Liver (tissue), 8 donors: ENCODE measurements at regions not wholly inside any gene's neighbourhood (a gene's known extent, or its start where the extent isn't known, plus 50 kb on each side); places are given as distances from the start of the nearest gene placed in this dataset.

Experiments used
- DNase-seq: peaks from one replicate; pipeline ENCODE4 v3.0.0-alpha.2; 2017; ENCODE audit warnings: low spot score
- H3K27ac ChIP-seq, 2 donors: one replicate each; pipeline ENCODE4 v1.7.0; 2013; ENCODE audit warnings: inconsistent platforms in 2 of 2, low read length in 2 of 2, control low read depth in 1 of 2, low read depth in 1 of 2, mild to moderate bottlenecking in 1 of 2
- H3K27me3 ChIP-seq, 4 donors: one replicate each; pipeline versions ENCODE4 v1.6.1 to v1.7.0; 2013; ENCODE audit warnings: low read length in 3 of 4, inconsistent platforms in 1 of 4, mild to moderate bottlenecking in 1 of 4, moderate library complexity in 1 of 4; ENCODE audit not compliant: control insufficient read depth in 4 of 4, insufficient read depth in 4 of 4
- H3K36me3 ChIP-seq, 4 donors: one replicate each; pipeline versions ENCODE4 v1.6.1 to v1.7.0; 2013; ENCODE audit warnings: low read length in 3 of 4, mild to moderate bottlenecking in 3 of 4, low read depth in 1 of 4, moderate library complexity in 1 of 4; ENCODE audit not compliant: control insufficient read depth in 4 of 4, insufficient read depth in 3 of 4
- H3K4me1 ChIP-seq, 4 donors: one replicate each; pipeline versions ENCODE4 v1.6.1 to v1.7.0; 2013; ENCODE audit warnings: low read length in 3 of 4, mild to moderate bottlenecking in 3 of 4, moderate library complexity in 1 of 4; ENCODE audit not compliant: control insufficient read depth in 4 of 4, insufficient read depth in 4 of 4
- H3K4me3 ChIP-seq, 3 donors: one replicate each; pipeline versions ENCODE4 v1.6.1 to v1.7.0; 2013; ENCODE audit warnings: low read length in 3 of 3, control low read depth in 1 of 3, low read depth in 1 of 3, mild to moderate bottlenecking in 1 of 3
- H3K9ac ChIP-seq, 2 donors: one replicate each; pipeline ENCODE4 v1.7.0; 2013; ENCODE audit warnings: low read length in 2 of 2, mild to moderate bottlenecking in 2 of 2, moderate library complexity in 2 of 2, control low read depth in 1 of 2, low read depth in 1 of 2
- H3K9me3 ChIP-seq, 4 donors: one replicate each; pipeline versions ENCODE4 v1.6.1 to v1.7.0; 2013; ENCODE audit warnings: low read length in 3 of 4; ENCODE audit not compliant: control insufficient read depth in 4 of 4
- ATF3 ChIP-seq: IDR thresholded peaks from 2 replicates; pipeline ENCODE4 v1.6.1; 2016; ENCODE audit warnings: antibody characterized with exemption
- CTCF ChIP-seq: fragments of 150-350 bp; IDR thresholded peaks from 2 replicates; pipeline ENCODE4 v1.5.1; 2017; ENCODE audit warnings: improper control_type of control experiment, low read depth, low read length; ENCODE audit not compliant: missing input control
- EGR1 ChIP-seq, 2 donors: IDR thresholded peaks; 2 replicates each; pipeline ENCODE4 v1.6.1; 2016 to 2018; ENCODE audit warnings: antibody characterized with exemption in 2 of 2, low read depth in 2 of 2
- FOXA1 ChIP-seq: IDR thresholded peaks from 2 replicates; pipeline ENCODE4 v1.6.1; 2016; ENCODE audit warnings: antibody characterized with exemption
- FOXA2 ChIP-seq: IDR thresholded peaks from 2 replicates; pipeline ENCODE4 v1.6.1; 2016; ENCODE audit warnings: antibody characterized with exemption
- GABPA ChIP-seq, 2 donors: IDR thresholded peaks in 1 of 2; conservative IDR thresholded peaks in 1 of 2; 2 replicates each; pipeline ENCODE4 v1.6.1; 2016; ENCODE audit warnings: antibody characterized with exemption in 2 of 2, mild to moderate bottlenecking in 1 of 2, moderate library complexity in 1 of 2
- HNF4A ChIP-seq, 2 donors: conservative IDR thresholded peaks; 2 replicates each; pipeline ENCODE4 v1.6.1; 2016; ENCODE audit warnings: antibody characterized with exemption in 2 of 2, mild to moderate bottlenecking in 2 of 2
- HNF4G ChIP-seq: IDR thresholded peaks from 2 replicates; pipeline ENCODE4 v1.6.1; 2016; ENCODE audit warnings: antibody characterized with exemption
- JUND ChIP-seq, 2 donors: IDR thresholded peaks; 2 replicates each; pipeline ENCODE4 v1.6.1; 2016; ENCODE audit warnings: antibody characterized with exemption in 2 of 2
- MAX ChIP-seq: IDR thresholded peaks from 2 replicates; pipeline ENCODE4 v1.6.1; 2016; ENCODE audit warnings: antibody characterized with exemption
- NR2F2 ChIP-seq: IDR thresholded peaks from 2 replicates; pipeline ENCODE4 v1.6.1; 2016; ENCODE audit warnings: antibody characterized with exemption
- RAD21 ChIP-seq, 2 donors: IDR thresholded peaks; 2 replicates each; pipeline ENCODE4 v1.6.1; 2016; ENCODE audit warnings: antibody characterized with exemption in 2 of 2, mild to moderate bottlenecking in 2 of 2
- REST ChIP-seq: IDR thresholded peaks from 2 replicates; pipeline ENCODE4 v1.6.1; 2016; ENCODE audit warnings: antibody characterized with exemption, mild to moderate bottlenecking
- RXRA ChIP-seq, 2 donors: IDR thresholded peaks; 2 replicates each; pipeline ENCODE4 v1.6.1; 2017 to 2018; ENCODE audit warnings: antibody characterized with exemption in 2 of 2, mild to moderate bottlenecking in 1 of 2
- SP1 ChIP-seq: IDR thresholded peaks from 2 replicates; pipeline ENCODE4 v1.6.1; 2018; ENCODE audit warnings: antibody characterized with exemption, mild to moderate bottlenecking
- TAF1 ChIP-seq: conservative IDR thresholded peaks from 2 replicates; pipeline ENCODE4 v1.6.1; 2016; ENCODE audit warnings: antibody characterized with exemption, mild to moderate bottlenecking
- YY1 ChIP-seq: IDR thresholded peaks from 2 replicates; pipeline ENCODE4 v1.6.1; 2016; ENCODE audit warnings: antibody characterized with exemption, mild to moderate bottlenecking
- ZBTB33 ChIP-seq: IDR thresholded peaks from 2 replicates; pipeline ENCODE4 v1.6.1; 2016; ENCODE audit warnings: antibody characterized with exemption
- WGBS: extraction: QIAGEN DNeasy Blood & Tissue Kit; methylation state at CpG from one replicate; pipeline ENCODE4 v1.1.7; 2013; 5-methylcytosine and 5-hydroxymethylcytosine counted together
- donor health status: healthy.
- donor health status: healthy.
- donor health status: healthy.
- donor health status: healthy.
- donor health status: healthy.

GRCh38 chr6:4574007-4574406 is 202.2 kb upstream of the CDYL start (continued):
- TF ChIP-seq ZBTB33, result no peak
- no peak for TF ChIP-seq CTCF
- TF ChIP-seq YY1, result no peak
- no peak for TF ChIP-seq NR2F2
- no peak for TF ChIP-seq GABPA (IDR thresholded peaks at IDR 0.05 in 1 of 2, conservative IDR thresholded peaks at IDR 0.05 in 1 of 2)

GRCh38 chr6:4571011-4571410 is 205.2 kb upstream of the CDYL start:
- no peak for TF ChIP-seq HNF4A (conservative IDR thresholded peaks at IDR 0.05)
- TF ChIP-seq RXRA (IDR thresholded peaks at IDR 0.05), result no peak
- TF ChIP-seq HNF4G, result no peak
- no peak for TF ChIP-seq GABPA (IDR thresholded peaks at IDR 0.05 in 1 of 2, conservative IDR thresholded peaks at IDR 0.05 in 1 of 2)
- TF ChIP-seq REST, result no peak
- TF ChIP-seq MAX, result no peak
- TF ChIP-seq RAD21 (IDR thresholded peaks at IDR 0.05), result no peak
- no peak for TF ChIP-seq SP1
- TF ChIP-seq FOXA1, result no peak
- TF ChIP-seq NR2F2, result no peak
- TF ChIP-seq CTCF, result no peak
- no peak for TF ChIP-seq FOXA2
- TF ChIP-seq YY1, result no peak
- no peak for TF ChIP-seq ZBTB33
- no peak for TF ChIP-seq EGR1 (IDR thresholded peaks at IDR 0.05; ENCODE audit: low read depth in 2 of 2)
- TF ChIP-seq TAF1, result no peak
- no peak for TF ChIP-seq ATF3
- no peak for TF ChIP-seq JUND (IDR thresholded peaks at IDR 0.05)
- Histone ChIP-seq H3K9ac (no peak overlapping the region), H3K27ac (no peak overlapping the region), H3K36me3 (no peaks in the 10 kb centered on the region), H3K27me3 (no peaks in the 10 kb centered on the region), H3K4me3 (no peak overlapping the region), H3K4me1 (no peaks in the 10 kb centered on the region), H3K9me3 (peaks cover 0 to 13% (median 6%) of the 10 kb centered on the region in 4 donors)
- 86% methylated on average over 2 of the region's 2 CpGs for WGBS
- DNase-seq, result no peak
